ENCODE measurements at regions not wholly inside any gene's neighbourhood (a gene's known extent, or its start where the extent isn't known, plus 50 kb on each side); places are given as distances from the start of the nearest gene placed in this dataset.
A peak's percentile ranks its signal among the peaks of the same experiment; 100 is the strongest.

GRCh38 chr10:53153831-53154230 lies 381.2 kb upstream of the MBL2 start:
- 44 to 86% (median 82%) methylated on average over 1 of the region's 1 CpG; no CpG with 5 or more reads in 5 of the 10 experiments for WGBS, 10 experiments

DNA sequence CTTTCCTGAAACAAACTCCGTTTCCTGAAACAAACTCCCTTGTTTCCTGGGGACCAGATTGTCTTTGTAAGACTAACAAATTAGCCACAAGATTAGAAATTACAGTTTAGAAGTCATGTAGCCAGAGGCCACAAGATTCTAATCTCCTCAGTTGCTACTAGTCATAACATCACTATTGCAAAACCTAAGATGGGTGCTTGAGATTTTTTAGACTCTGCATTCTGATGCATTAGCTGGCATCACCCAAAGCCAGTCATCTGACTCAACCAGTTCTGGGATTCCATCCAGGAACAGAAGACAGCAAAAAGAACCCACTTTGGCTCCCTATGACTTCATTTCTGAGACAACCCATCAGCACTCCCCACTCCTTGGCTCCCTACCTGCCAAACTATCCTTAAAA lies 367.9 kb upstream of the MBL2 start:
- Histone ChIP-seq H3K4me3 (no peak overlapping the region), H3K4me1 (replicated peaks in 1 of 2) (no peaks in the 10 kb centered on the region), H3K27ac (no peak overlapping the region)
- in situ Hi-C loops (cut with MboI; ENCODE audit: low pct_unique_long_range_greater_than_20kb in 2 of 9, low sequenced_read_pairs in 9 of 9, unreplicated experiment in 9 of 9), result no loop called here
- ATAC-seq (replicated peaks in 6 of 8), result peak in 2 of 8 experiments; percentile 73 to 87
- whole genome bisulfite sequencing, 10 experiments, result 0 to 100% (median 85%) methylated on average over 1 of the region's 1 CpG; no CpG with 5 or more reads in 2 of the 10 experiments

More at GRCh38 chr10:53153831-53154230, 381.2 kb upstream of the MBL2 start:
- Histone ChIP-seq H3K4me1 (replicated peaks in 1 of 2) (no peaks in the 10 kb centered on the region), H3K27ac (no peak overlapping the region), H3K4me3 (no peak overlapping the region)
- in situ Hi-C loops (cut with MboI; ENCODE audit: low pct_unique_long_range_greater_than_20kb in 2 of 9, low sequenced_read_pairs in 9 of 9, unreplicated experiment in 9 of 9), result no loop called here
- no peak for ATAC-seq (replicated peaks in 6 of 8)

GRCh38 chr10:53135897-53136253 lies 363.3 kb upstream of the MBL2 start:
- WGBS, 10 experiments, result 13 to 100% (median 93%) methylated on average over 1 to 2 of the region's 2 CpGs; no CpG with 5 or more reads in 3 of the 10 experiments
- in situ Hi-C loops (cut with MboI; ENCODE audit: low pct_unique_long_range_greater_than_20kb in 2 of 9, low sequenced_read_pairs in 9 of 9, unreplicated experiment in 9 of 9), result no loop called here

GRCh38 chr10:53135213-53135896 lies 362.8 kb upstream of the MBL2 start:
- no peak for ATAC-seq (replicated peaks in 6 of 8)
- in situ Hi-C loops (cut with MboI; ENCODE audit: low pct_unique_long_range_greater_than_20kb in 2 of 9, low sequenced_read_pairs in 9 of 9, unreplicated experiment in 9 of 9), result no loop called here
- Histone ChIP-seq H3K4me3 (no peak overlapping the region), H3K4me1 (replicated peaks in 1 of 2) (no peaks in the 10 kb centered on the region), H3K27ac (no peak overlapping the region)
- 21 to 100% (median 68%) methylated on average over 1 to 2 of the region's 2 CpGs; no CpG with 5 or more reads in 2 of the 10 experiments for WGBS, 10 experiments

More at GRCh38 chr10:53135897-53136253, 363.3 kb upstream of the MBL2 start:
- Histone ChIP-seq H3K4me3 (no peak overlapping the region), H3K27ac (no peak overlapping the region), H3K4me1 (replicated peaks in 1 of 2) (no peaks in the 10 kb centered on the region)
- no peak for ATAC-seq (replicated peaks in 6 of 8)

- Histone ChIP-seq H3K4me1 (replicated peaks in 1 of 2) (no peaks in the 10 kb centered on the region), H3K27ac (no peak overlapping the region), H3K4me3 (no peak overlapping the region)
- in situ Hi-C loops (cut with MboI; ENCODE audit: low pct_unique_long_range_greater_than_20kb in 2 of 9, low sequenced_read_pairs in 9 of 9, unreplicated experiment in 9 of 9), result no loop called here
- ATAC-seq (replicated peaks in 6 of 8), result no peak
- 18 to 97% (median 80%) methylated on average over 2 to 4 of the region's 4 CpGs; no CpG with 5 or more reads in 1 of the 10 experiments for WGBS, 10 experiments
These were observed 361.5 kb upstream of the MBL2 start for GRCh38 chr10:53134050-53134449.

GRCh38 chr10:53130337-53130736 lies 357.8 kb upstream of the MBL2 start:
- Histone ChIP-seq H3K4me1 (replicated peaks in 1 of 2) (no peaks in the 10 kb centered on the region), H3K27ac (no peak overlapping the region), H3K4me3 (no peak overlapping the region)
- no peak for ATAC-seq (replicated peaks in 6 of 8)
- in situ Hi-C loops (cut with MboI; ENCODE audit: low pct_unique_long_range_greater_than_20kb in 2 of 9, low sequenced_read_pairs in 9 of 9, unreplicated experiment in 9 of 9), result no loop called here

- ATAC-seq (replicated peaks in 6 of 8), result no peak
- H3K4me3 ChIP-seq, result no peak overlapping the region
- no peaks in the 10 kb centered on the region for H3K4me1 ChIP-seq (replicated peaks in 1 of 2)
- 14 to 100% (median 76%) methylated on average over 1 to 4 of the region's 4 CpGs; no CpG with 5 or more reads in 1 of the 10 experiments for WGBS, 10 experiments
- H3K27ac ChIP-seq, result no peak overlapping the region
- in situ Hi-C loops (cut with MboI; ENCODE audit: low pct_unique_long_range_greater_than_20kb in 2 of 9, low sequenced_read_pairs in 9 of 9, unreplicated experiment in 9 of 9), result no loop called here
These were observed 355.1 kb upstream of the MBL2 start for GRCh38 chr10:53127686-53128085.

DNA sequence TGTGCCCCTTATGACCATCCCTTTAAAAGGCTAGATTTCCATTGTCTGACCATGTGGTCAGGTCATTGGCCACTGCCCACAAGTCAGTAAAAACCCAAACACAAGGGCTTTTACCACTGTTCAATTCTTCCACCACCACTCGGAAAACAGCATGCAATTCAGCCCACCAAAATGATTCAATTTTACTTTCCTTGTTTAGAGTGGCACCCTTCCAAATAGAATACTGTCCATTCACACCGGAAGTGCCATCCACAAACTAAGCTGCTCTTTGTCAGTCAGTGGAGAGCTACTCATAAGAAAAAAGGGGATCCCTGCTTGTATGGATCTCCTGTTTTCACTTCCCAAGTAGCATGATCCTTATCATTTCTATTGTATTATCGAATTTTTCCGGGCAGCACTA lies 350.7 kb upstream of the MBL2 start:
- 0 to 97% (median 50%) methylated on average over 2 to 4 of the region's 4 CpGs; no CpG with 5 or more reads in 3 of the 10 experiments for WGBS, 10 experiments
- Histone ChIP-seq H3K4me3 (no peak overlapping the region), H3K27ac (no peak overlapping the region), H3K4me1 (replicated peaks in 1 of 2) (no peaks in the 10 kb centered on the region)
- ATAC-seq (replicated peaks in 6 of 8), result no peak
- in situ Hi-C loops (cut with MboI; ENCODE audit: low pct_unique_long_range_greater_than_20kb in 2 of 9, low sequenced_read_pairs in 9 of 9, unreplicated experiment in 9 of 9), result no loop called here

- WGBS, 10 experiments, result 9 to 100% (median 80%) methylated on average over 2 to 4 of the region's 4 CpGs; no CpG with 5 or more reads in 1 of the 10 experiments
- H3K4me3 ChIP-seq, result no peak overlapping the region
- H3K4me1 ChIP-seq (replicated peaks in 1 of 2), result no peaks in the 10 kb centered on the region
- H3K27ac ChIP-seq, result no peak overlapping the region
- in situ Hi-C loops (cut with MboI; ENCODE audit: low pct_unique_long_range_greater_than_20kb in 2 of 9, low sequenced_read_pairs in 9 of 9, unreplicated experiment in 9 of 9), result no loop called here
- no peak for ATAC-seq (replicated peaks in 6 of 8)
These were observed 349.7 kb upstream of the MBL2 start for GRCh38 chr10:53122281-53122680.

DNA sequence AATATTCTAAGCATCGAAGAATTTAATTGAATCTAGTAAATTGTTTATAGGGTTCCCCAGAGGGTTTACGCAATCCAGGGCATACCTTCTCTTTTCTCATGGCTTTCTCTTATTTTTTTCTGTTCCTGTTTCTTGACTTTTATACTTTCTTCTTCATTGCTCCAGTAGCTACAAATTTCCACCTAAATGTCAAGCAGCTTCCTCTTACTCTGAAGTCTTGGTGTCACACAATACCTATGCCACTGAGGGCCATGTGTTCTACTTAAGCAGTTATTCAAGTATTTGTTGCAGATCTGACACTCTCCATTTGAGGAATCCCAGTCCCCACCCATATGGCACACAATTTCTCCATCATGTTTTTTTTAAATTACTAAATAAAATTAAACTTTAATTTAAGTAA lies 343.1 kb upstream of the MBL2 start:
- 33 to 96% (median 62%) methylated on average over 1 to 2 of the region's 2 CpGs; no CpG with 5 or more reads in 2 of the 10 experiments for WGBS, 10 experiments
- Histone ChIP-seq H3K4me3 (no peak overlapping the region), H3K27ac (no peak overlapping the region), H3K4me1 (replicated peaks in 1 of 2) (no peaks in the 10 kb centered on the region)
- ATAC-seq (replicated peaks in 6 of 8), result no peak
- in situ Hi-C loops (cut with MboI; ENCODE audit: low pct_unique_long_range_greater_than_20kb in 2 of 9, low sequenced_read_pairs in 9 of 9, unreplicated experiment in 9 of 9), result no loop called here

- Histone ChIP-seq H3K27ac (no peak overlapping the region), H3K4me3 (no peak overlapping the region), H3K4me1 (replicated peaks in 1 of 2) (no peaks in the 10 kb centered on the region)
- in situ Hi-C loops (cut with MboI; ENCODE audit: low pct_unique_long_range_greater_than_20kb in 2 of 9, low sequenced_read_pairs in 9 of 9, unreplicated experiment in 9 of 9), result no loop called here
- 0 to 86% (median 40%) methylated on average over 1 to 4 of the region's 5 CpGs; no CpG with 5 or more reads in 5 of the 10 experiments for WGBS, 10 experiments
- peak in 3 of 8 experiments; percentile 27 to 47 (median 27) for ATAC-seq (replicated peaks in 6 of 8)
These were observed 338.9 kb upstream of the MBL2 start for GRCh38 chr10:53111529-53111928.

DNA sequence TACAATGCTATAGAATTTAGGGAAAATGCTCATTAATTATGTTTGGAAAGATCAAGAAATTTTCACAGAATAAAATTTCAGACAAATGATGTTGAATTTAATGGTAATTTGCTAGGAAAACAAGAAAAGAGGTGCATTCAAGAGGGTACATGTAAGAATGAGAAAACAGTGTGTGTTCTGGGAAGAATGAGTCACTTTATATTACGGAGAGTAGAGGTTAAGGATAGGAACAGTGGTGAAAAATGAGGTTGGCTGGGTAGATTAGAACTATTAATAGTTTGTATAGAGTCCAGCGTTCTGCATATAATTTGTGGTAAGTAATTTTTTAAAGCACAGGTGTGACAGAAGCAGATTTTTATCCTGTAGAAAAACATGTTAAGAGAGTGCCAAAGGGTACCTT lies 336.7 kb upstream of the MBL2 start:
- H3K4me3 ChIP-seq, result no peak overlapping the region
- no peak overlapping the region for H3K27ac ChIP-seq
- no peak for ATAC-seq (replicated peaks in 6 of 8)
- in situ Hi-C loops (cut with MboI; ENCODE audit: low pct_unique_long_range_greater_than_20kb in 2 of 9, low sequenced_read_pairs in 9 of 9, unreplicated experiment in 9 of 9), result no loop called here
- no peaks in the 10 kb centered on the region for H3K4me1 ChIP-seq (replicated peaks in 1 of 2)
- WGBS, 10 experiments, result 4 to 100% (median 68%) methylated on average over 1 to 2 of the region's 2 CpGs

GRCh38 chr10:53108317-53108934 lies 335.8 kb upstream of the MBL2 start:
- Histone ChIP-seq H3K4me1 (replicated peaks in 1 of 2) (no peaks in the 10 kb centered on the region), H3K27ac (no peak overlapping the region), H3K4me3 (no peak overlapping the region)
- WGBS, 10 experiments, result 0 to 100% (median 57%) methylated on average over 1 to 4 of the region's 4 CpGs; no CpG with 5 or more reads in 1 of the 10 experiments
- ATAC-seq (replicated peaks in 6 of 8), result no peak
- in situ Hi-C loops (cut with MboI; ENCODE audit: low pct_unique_long_range_greater_than_20kb in 2 of 9, low sequenced_read_pairs in 9 of 9, unreplicated experiment in 9 of 9), result no loop called here

- Histone ChIP-seq H3K27ac (no peak overlapping the region), H3K4me3 (no peak overlapping the region), H3K4me1 (replicated peaks in 1 of 2) (no peaks in the 10 kb centered on the region)
- in situ Hi-C loops (cut with MboI; ENCODE audit: low pct_unique_long_range_greater_than_20kb in 2 of 9, low sequenced_read_pairs in 9 of 9, unreplicated experiment in 9 of 9), result no loop called here
- 10 to 100% (median 84%) methylated on average over 2 to 5 of the region's 5 CpGs; no CpG with 5 or more reads in 1 of the 10 experiments for WGBS, 10 experiments
- ATAC-seq (replicated peaks in 6 of 8), result no peak
These were observed 335.1 kb upstream of the MBL2 start for GRCh38 chr10:53107711-53108110.
